GM12874 (cell line): ENCODE measurements at regions not wholly inside any gene's neighbourhood (a gene's known extent, or its start where the extent isn't known, plus 50 kb on each side); places are given as distances from the start of the nearest gene placed in this dataset.

ENCODE experiments used
- TF ChIP-seq, protein P1 (sequence below): IDR thresholded peaks from 2 replicates; pipeline ENCODE4 v1.5.1; 2011; ENCODE audit warnings: low read depth, mild to moderate bottlenecking, control low read depth, low read length, moderate library complexity; ENCODE audit not compliant: insufficient read depth

DNA sequence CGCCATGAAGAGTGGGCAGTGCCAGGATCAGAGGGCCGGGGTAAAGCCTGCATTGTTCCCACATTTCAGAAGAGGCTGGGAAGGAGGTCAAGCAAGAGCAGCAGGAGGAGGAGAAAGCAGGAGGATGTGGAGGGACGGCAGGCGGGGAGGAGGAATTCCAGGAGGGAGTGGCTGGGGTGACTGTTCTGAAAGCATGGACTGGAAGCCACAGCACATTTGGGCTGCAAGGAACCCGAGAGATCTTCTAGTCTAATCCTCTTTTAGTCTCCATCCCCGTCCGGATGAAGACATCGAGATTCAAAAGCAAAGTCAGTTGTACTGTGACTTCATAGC is 76.9 kb downstream of the FAM50B start:
- TF ChIP-seq, protein P1, sequence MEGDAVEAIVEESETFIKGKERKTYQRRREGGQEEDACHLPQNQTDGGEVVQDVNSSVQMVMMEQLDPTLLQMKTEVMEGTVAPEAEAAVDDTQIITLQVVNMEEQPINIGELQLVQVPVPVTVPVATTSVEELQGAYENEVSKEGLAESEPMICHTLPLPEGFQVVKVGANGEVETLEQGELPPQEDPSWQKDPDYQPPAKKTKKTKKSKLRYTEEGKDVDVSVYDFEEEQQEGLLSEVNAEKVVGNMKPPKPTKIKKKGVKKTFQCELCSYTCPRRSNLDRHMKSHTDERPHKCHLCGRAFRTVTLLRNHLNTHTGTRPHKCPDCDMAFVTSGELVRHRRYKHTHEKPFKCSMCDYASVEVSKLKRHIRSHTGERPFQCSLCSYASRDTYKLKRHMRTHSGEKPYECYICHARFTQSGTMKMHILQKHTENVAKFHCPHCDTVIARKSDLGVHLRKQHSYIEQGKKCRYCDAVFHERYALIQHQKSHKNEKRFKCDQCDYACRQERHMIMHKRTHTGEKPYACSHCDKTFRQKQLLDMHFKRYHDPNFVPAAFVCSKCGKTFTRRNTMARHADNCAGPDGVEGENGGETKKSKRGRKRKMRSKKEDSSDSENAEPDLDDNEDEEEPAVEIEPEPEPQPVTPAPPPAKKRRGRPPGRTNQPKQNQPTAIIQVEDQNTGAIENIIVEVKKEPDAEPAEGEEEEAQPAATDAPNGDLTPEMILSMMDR = no peak

DNA sequence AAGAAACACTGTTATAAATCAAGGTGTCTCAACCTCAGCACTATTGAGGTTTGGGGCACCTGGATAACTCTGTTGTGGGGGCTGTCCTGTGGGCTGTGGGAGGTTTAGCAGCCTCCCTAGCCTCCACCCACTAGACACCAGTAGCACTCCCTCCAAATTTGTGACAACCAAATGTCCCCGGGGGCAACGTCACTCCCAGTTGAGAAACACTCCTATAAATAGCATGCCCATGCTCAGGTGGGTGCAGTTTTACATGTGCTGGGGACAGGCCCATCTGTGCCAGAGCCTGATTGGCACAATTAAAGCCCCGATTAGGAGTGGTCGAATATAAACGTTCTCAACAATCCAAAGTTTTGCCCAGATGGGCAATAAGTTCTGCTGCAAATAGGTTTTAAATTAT is 78.9 kb downstream of the FAM50B start:
- TF ChIP-seq, protein P1 = no peak

DNA sequence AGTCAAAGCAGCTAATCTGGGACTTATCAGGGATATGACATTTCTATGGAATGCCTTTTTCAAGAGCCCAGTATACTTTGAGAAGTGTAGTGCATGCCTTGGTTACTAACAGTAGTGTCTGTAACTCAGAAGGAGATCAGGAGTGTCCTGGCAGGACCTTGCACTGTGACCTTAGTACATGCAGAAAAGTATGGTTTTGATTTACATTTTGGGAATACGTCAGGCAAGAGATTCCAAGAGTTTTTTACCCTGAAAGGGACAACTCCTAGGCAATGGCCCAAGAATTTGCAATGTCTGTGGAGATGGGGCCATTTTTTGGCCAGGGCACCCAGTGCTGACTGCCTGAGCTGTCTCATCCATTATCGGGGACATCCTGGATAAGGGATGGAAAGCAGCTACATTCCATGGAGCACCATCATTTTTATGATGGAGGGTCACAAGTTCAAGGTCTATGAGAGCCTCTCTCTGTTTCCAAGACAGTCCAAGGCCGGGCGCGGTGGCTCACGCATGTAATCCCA is 80.2 kb downstream of the FAM50B start:
- TF ChIP-seq, protein P1 = no peak

DNA sequence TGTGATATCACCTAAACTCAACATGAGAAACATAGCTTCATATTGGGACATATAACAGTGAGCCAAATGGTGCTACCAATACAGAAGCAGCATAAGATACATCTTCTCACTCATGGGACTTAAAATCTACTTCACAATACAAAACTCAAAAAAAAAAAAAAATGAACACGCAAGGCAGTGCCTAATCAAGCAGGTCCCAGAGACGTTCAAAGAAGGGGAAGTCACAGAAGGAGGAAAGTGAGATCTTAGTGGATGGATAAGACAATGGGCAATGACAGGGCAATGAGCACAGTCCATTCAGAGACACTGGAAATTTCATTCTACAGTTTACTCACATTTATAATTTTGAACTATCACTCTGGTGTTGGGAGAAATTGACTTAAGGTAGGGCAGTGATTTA is 88.3 kb downstream of the FAM50B start:
- TF ChIP-seq, protein P1 = no peak

DNA sequence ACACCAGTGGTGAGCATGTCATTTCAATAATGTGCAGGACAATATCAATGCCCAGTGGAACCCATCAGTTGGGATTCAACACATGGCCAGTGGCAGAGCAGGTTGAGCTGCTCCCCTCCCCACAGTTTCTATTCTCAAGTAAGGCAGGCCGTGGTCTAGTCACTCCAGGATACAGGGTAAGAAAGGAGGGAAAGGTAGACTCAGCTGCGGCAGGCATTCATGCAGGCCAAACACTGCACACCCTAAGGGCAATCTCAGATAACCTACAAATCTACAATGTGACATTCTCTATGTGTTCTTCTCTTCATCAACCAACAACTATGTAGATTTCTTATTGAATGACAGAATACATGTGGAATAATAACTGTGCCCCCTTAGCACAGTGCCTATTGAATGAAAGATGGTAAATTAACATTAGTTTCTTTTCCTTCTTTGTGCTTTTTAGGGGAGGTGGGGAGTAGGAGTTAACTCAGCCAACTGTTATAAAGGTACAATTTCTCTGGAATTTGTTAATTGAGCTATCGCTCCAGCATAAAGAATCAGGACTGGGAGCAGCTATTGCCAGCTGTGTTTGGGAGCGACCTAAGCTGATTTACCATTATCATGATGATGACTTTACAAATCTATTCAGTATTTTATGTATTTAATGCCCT is 89.7 kb downstream of the FAM50B start:
- TF ChIP-seq, protein P1 = no peak

GRCh38 chr6:3939368-3939958 is 90.3 kb downstream of the FAM50B start:
- TF ChIP-seq, protein P1 = no peak

GRCh38 chr6:3939964-3940363 is 90.8 kb downstream of the FAM50B start:
- TF ChIP-seq, protein P1 = no peak
